HEK293T (cell line): ENCODE measurements at regions not wholly inside any gene's neighbourhood (a gene's known extent, or its start where the extent isn't known, plus 50 kb on each side); places are given as distances from the start of the nearest gene placed in this dataset.
"Not testable (repeated sequence)": the region's sequence is repeated elsewhere in the genome, so short reads cannot be mapped to it uniquely, and the experiment has no call there.

Experiments
- CTCF ChIA-PET: fragments of 350-600 bp; formaldehyde crosslinking; extraction: SDS; loops from one replicate; lab custom pipeline; 2021; ENCODE audit warnings: antibody characterized with exemption, inconsistent platforms; lab: Yijun Ruan, JAX
- POLR2A ChIA-PET: fragments of 350-600 bp; formaldehyde crosslinking; extraction: SDS; loops from one replicate; lab custom pipeline; 2020; ENCODE audit warnings: antibody characterized with exemption, inconsistent platforms; lab: Yijun Ruan, JAX
- DNase-seq: peaks from one replicate; pipeline ENCODE4 v3.0.0; 2012; ENCODE audit warnings: mixed read lengths; ENCODE audit errors: extremely low spot score
- ARNT ChIP-seq: fragments of 450-650 bp; IDR thresholded peaks from 2 replicates; pipeline ENCODE4 v1.6.1; 2017; ENCODE audit warnings: mild to moderate bottlenecking
- BHLHE40 ChIP-seq: fragments of 450-650 bp; IDR thresholded peaks from 2 replicates; pipeline ENCODE4 v1.6.1; 2016; ENCODE audit warnings: mild to moderate bottlenecking, moderate library complexity, borderline replicate concordance
- CTBP1 ChIP-seq: fragments of 450-650 bp; IDR thresholded peaks from 2 replicates; pipeline ENCODE4 v1.6.1; 2016; ENCODE audit warnings: borderline replicate concordance
- ELF4 ChIP-seq: fragments of 450-650 bp; IDR thresholded peaks from 2 replicates; pipeline ENCODE4 v1.6.1; 2017; ENCODE audit warnings: antibody characterized with exemption
- FOXA1 ChIP-seq: fragments of 450-650 bp; IDR thresholded peaks from 2 replicates; pipeline ENCODE4 v1.6.1; 2016; ENCODE audit warnings: mild to moderate bottlenecking
- FOXK2 ChIP-seq: fragments of 450-650 bp; IDR thresholded peaks from 2 replicates; pipeline ENCODE4 v1.6.1; 2016; ENCODE audit warnings: mild to moderate bottlenecking
- FOXM1 ChIP-seq: fragments of 450-650 bp; IDR thresholded peaks from 2 replicates; pipeline ENCODE4 v1.6.1; 2017; ENCODE audit warnings: mild to moderate bottlenecking, borderline replicate concordance
- HDGF ChIP-seq: fragments of 450-650 bp; IDR thresholded peaks from 2 replicates; pipeline ENCODE4 v1.6.1; 2017; ENCODE audit warnings: antibody characterized with exemption, borderline replicate concordance
- L3MBTL2 ChIP-seq: fragments of 450-650 bp; conservative IDR thresholded peaks from 2 replicates; pipeline ENCODE4 v1.6.1; 2016; ENCODE audit warnings: mild to moderate bottlenecking
- LEF1 ChIP-seq: fragments of 450-650 bp; IDR thresholded peaks from 2 replicates; pipeline ENCODE4 v1.6.1; 2017; ENCODE audit warnings: mild to moderate bottlenecking, borderline replicate concordance
- NFRKB ChIP-seq: fragments of 450-650 bp; IDR thresholded peaks from 2 replicates; pipeline ENCODE4 v1.6.1; 2016; ENCODE audit warnings: mild to moderate bottlenecking, moderate library complexity
- SP1 ChIP-seq: fragments of 450-650 bp; IDR thresholded peaks from 2 replicates; pipeline ENCODE4 v1.6.1; 2017
- SUZ12 ChIP-seq: fragments of 450-650 bp; IDR thresholded peaks from 2 replicates; pipeline ENCODE4 v1.6.1; 2016; ENCODE audit warnings: mild to moderate bottlenecking
- TARDBP ChIP-seq: fragments of 450-650 bp; IDR thresholded peaks from 2 replicates; pipeline ENCODE4 v1.6.1; 2016
- ZNF384 ChIP-seq: fragments of 450-650 bp; IDR thresholded peaks from 2 replicates; pipeline ENCODE4 v1.6.1; 2016
- TF ChIP-seq, protein P1 (sequence below): fragments of 450-650 bp; IDR thresholded peaks from 2 replicates; pipeline ENCODE4 v1.6.1; 2016

DNA sequence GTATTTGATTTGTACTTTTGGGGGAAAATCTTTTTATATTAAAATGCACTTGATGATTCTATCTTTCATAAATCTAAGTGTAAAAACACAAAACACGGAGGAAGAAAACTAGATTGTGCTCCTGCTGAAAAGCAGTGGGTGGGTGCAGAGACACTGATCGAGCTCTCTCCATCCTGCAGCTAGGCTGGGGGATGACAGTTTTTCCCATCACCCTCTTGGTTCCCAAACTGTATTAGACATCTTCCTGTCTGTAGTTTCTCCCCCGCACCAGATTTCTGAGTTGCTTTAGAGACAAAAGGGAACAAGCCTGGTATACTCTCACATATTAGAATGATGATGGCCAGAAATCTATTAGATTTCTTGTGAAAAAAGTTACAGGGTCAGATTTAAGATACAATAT, 99.6 kb downstream of the FAM114A2 start:
- DNase-seq, result no peak
- no peak for TF ChIP-seq SUZ12
- TF ChIP-seq HDGF, result no peak
- TF ChIP-seq, protein P1, sequence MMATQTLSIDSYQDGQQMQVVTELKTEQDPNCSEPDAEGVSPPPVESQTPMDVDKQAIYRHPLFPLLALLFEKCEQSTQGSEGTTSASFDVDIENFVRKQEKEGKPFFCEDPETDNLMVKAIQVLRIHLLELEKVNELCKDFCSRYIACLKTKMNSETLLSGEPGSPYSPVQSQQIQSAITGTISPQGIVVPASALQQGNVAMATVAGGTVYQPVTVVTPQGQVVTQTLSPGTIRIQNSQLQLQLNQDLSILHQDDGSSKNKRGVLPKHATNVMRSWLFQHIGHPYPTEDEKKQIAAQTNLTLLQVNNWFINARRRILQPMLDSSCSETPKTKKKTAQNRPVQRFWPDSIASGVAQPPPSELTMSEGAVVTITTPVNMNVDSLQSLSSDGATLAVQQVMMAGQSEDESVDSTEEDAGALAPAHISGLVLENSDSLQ, result no peak
- TF ChIP-seq FOXK2, result no peak
- TF ChIP-seq ELF4, result no peak
- no peak for TF ChIP-seq FOXM1
- POLR2A ChIA-PET, result no interaction called here
- CTCF ChIA-PET, result no interaction called here

DNA sequence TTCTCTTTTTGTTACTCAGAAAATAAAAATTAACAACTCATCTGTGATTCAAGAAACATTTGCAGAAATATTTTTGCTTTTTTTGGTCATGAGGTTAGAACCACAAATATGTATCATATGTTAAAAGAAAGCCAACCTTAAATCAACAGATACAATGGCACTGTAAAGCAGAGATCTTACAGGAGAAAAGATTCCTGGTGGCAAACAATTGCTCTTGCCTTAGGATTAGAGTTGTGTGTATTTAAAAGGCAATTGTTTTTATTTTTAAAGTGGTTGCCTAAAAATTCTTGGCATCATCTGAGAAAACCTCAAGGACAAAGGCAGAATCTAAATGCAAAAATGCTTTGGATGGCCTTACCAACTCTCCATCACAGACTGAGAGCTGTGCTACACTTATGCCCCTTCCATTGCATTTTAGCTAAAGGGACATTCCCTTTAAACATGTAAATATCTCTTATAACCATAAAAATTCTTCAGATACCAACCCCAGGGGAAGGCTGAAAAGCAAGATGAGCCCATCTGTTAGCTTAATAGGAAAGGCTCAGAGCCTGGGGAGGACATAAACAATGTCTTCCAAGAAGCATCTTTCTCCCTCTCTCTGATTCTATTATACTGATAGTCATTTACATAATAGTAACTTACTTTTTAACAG, 100.4 kb downstream of the FAM114A2 start:
- TF ChIP-seq SUZ12 (no peak), HDGF (no peak), CTBP1 (no peak), SP1 (no peak), BHLHE40 (no peak), TARDBP (no peak), L3MBTL2 (no peak), NFRKB (no peak)
- ChIA-PET CTCF (no interaction called here), POLR2A (no interaction called here)
- no peak for DNase-seq

DNA sequence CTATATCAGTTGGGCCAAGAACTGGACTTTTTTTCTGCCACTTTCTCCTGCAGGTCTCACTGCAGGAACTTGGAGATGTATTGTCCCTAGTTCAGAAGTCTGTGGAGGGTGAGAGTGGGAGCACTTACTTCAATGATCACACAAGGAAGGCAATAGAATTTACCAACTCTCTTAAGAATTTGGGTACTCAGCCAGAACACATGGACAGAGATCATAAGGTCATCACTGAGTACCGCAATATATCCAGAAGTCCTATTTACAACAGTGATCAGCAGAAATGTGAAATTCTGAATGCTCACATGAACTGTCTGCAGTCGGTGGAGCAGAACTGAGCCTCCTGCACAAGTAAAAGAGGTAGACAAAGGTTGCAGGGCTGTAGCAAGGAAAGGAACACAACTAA, 101.0 kb downstream of the FAM114A2 start:
- TF ChIP-seq CTBP1 (no peak), NFRKB (no peak), LEF1 (no peak), ELF4 (no peak), SP1 (no peak), FOXM1 (no peak)
- CTCF ChIA-PET, result no interaction called here
- no peak for DNase-seq
- POLR2A ChIA-PET, result no interaction called here

DNA sequence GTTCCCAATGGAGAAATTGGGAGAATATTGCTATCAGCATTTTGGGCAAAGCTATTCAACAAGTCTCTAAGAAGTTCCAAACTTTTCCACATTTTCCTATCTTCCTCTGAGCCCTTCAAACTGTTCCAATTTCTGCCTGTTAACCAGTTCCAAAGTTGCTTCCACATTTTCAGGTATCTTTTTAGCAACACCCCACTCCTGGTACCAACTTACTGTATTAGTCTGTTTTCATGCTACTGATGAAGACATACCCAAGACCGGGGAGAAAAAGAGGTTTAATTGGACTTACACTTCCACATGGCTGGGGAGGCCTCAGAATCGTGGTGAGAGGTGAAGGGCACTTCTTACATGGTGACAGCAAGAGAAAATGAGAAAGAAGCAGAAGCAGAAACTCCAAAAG, 103.6 kb downstream of the FAM114A2 start:
- DNase-seq, POLR2A ChIA-PET, CTCF ChIA-PET: not testable (repeated sequence)

DNA sequence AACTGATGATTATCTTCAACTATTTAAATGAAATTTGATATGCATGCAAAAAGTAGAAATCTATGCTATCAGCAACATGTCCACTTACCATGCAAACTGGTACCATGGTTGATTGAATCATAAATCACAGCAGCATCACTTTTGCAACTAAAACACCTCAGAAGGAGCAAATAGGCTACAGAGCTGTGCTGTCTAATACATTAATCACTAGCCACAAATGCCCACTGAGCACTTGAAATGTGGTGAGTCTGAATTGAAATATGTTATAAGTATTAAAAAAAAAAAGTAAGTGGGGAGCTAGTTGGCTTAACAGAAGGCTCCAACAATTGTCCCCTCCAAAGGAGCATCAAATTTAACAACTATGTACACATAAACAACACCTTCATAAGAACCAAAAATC, 112.5 kb downstream of the FAM114A2 start:
- DNase-seq, result no peak
- CTCF ChIA-PET, result no interaction called here
- no peak for TF ChIP-seq FOXK2
- no peak for TF ChIP-seq TARDBP
- TF ChIP-seq, protein P1, result no peak
- TF ChIP-seq FOXM1, result no peak
- no peak for TF ChIP-seq HDGF
- TF ChIP-seq ARNT, result no peak
- POLR2A ChIA-PET, result no interaction called here

DNA sequence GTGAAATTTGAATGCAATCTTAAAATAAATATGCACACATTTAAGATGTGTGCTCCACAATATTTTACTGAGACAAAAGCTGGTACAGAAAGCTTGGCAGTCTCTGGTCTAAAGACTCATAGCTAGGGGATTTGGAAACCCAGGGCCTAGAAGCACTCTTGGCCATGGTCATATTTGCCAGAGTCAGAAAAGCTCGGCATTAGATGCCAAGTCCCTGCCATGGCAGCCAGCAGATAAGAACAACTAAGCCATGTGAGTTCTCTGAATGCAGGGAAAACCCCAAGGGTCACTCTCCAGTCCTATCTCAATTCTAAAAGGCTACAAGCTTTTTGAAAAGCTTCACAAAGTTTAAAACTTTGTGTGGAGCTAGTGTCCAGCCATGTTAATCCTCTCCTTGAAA, 119.5 kb downstream of the FAM114A2 start:
- CTCF ChIA-PET, result interaction anchor here (0.6 kb wide), 1 partner anchor 46 kb away, joined by 3 read pairs; no protein-coding TSS in a partner anchor
- POLR2A ChIA-PET, result no interaction called here
- DNase-seq, result no peak
- TF ChIP-seq ARNT (no peak), SP1 (no peak), L3MBTL2 (no peak), NFRKB (no peak), FOXA1 (no peak), SUZ12 (no peak), TARDBP (no peak), BHLHE40 (no peak), FOXM1 (no peak), LEF1 (no peak), ZNF384 (no peak), FOXK2 (no peak), HDGF (no peak), CTBP1 (no peak)
- TF ChIP-seq, protein P1, result no peak

DNA sequence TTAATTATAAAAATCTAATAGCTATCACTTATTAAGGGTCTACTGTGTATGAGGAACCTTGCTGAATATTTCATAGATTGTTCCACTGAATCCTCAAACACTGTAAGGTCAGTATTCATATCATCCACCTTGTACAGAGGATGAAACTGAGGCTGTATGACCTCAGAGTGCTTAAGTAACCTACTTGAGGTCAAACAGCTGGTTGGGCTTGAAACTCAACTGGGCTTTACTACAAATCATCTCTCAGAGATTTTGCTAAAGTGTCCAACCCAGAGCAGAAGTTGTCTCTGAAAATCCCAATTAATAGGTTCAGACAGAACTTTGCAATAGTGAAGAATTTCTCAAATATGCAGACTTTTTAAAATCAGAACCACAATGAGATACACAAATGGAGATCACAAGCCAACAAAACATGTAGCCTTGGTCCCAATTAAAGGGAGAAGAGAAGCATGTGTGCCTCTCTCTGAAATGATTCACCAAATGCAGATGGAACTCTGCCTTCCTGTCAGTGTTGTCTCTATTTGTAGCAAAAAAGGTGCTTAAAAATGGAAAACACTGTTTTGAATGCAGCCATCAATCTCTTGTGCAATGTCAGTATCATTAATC, 131.4 kb downstream of the FAM114A2 start:
- TF ChIP-seq FOXM1 (no peak), CTBP1 (no peak), TARDBP (no peak), SUZ12 (no peak), ZNF384 (no peak), LEF1 (no peak), L3MBTL2 (no peak), SP1 (no peak), FOXK2 (no peak), ELF4 (no peak), NFRKB (no peak), ARNT (no peak), BHLHE40 (no peak), HDGF (no peak), FOXA1 (no peak)
- TF ChIP-seq, protein P1, result no peak
- ChIA-PET CTCF (interaction anchor here (1.0 kb wide), 1 partner anchor 58 kb away, joined by 4 read pairs; no protein-coding TSS in a partner anchor), POLR2A (no interaction called here)
- no peak for DNase-seq
